Eye (tissue), 1 donor: ENCODE measurements at regions not wholly inside any gene's neighbourhood (a gene's known extent, or its start where the extent isn't known, plus 50 kb on each side); places are given as distances from the start of the nearest gene placed in this dataset.
"Not testable (repeated sequence)": the region's sequence is repeated elsewhere in the genome, so short reads cannot be mapped to it uniquely, and the experiment has no call there.

ENCODE experiments used
- DNase-seq: peaks from one replicate; pipeline ENCODE4 v3.0.0-alpha.2; 2015

DNA sequence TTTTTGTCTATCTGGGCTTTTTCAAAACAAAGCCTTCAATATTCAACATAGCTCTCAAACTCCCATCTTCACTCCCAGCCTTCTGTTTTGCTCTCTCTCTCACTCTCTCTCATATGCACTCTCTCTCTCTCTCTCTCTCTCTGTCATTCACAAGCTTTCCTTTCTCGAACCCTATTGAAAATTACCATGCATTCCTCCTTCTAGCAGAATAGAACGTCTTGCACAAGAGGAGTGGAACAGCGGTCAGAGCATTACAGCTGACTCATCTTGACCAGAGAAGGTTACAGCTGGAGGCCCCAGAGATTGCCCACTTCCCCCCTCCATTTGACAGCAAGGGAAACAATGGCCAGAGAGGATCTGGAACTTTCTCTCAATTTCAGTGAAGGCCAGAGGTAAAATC is 51.0 kb upstream of the LIFR start:
- no peak for DNase-seq

DNA sequence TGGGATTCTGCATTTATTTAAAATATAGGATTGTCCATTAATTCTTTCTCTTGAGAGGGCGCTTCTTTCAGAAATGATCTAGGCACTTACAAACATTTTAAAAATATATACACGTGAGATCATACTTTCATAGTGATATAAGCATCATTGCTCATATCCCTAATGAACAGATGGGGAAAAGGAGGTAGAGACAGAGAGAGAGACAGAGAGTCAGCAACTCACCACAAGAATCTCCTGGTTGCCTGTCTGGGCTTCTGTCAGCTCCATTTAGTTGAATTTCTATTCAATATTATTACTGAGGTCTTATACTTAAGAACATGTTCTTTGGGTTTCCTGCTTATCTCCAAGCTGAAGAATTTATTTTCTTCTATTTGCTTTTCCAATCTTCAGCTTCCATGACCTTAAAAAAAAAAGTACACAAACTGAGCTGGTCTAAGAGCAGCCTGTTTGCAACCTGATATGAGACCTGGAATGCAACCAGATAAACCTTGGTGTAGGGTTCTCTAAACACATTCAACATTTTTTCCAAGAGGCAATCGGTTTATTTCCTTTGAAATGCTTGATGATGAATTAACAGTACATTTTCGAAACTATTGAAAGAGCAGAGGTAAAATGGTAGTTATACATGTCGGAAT is 51.6 kb upstream of the LIFR start:
- DNase-seq = no peak

DNA sequence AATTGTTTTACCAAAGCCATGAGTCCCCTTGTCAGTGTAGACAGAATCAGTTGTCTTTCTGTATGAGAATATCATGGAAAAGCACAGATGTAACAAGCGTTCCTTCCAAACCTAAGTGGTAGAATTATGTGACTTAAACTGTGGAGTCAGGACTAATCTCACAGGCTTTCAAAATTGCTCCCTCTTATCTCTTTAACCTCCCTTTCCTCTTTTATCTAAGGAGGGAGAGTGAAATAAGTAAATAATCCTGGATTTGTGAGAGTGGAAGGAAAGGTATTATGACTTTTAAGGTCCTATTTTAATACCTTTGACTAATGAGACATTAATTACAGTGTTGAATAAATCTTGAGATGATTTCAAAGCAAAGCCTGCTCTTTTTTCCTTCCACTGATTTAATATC is 52.4 kb upstream of the LIFR start:
- no peak for DNase-seq

DNA sequence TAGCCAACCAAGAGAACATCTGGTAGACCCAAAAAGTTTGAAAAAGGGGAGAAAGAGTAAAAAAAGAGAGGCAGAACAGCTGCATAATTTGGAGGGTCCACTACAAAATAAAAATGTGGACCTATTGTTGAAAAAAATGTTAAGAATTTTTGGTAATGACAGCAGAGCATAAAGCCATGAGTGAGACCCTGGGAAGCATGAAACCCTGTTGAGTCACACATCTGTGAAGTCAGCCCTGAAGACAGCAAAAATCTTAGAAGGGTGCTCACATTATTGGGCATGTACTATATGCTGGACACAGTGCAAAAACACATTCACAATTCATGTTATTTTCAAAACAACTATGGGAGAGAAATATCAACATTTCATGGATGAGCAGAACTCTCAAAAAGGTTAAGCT is 56.4 kb upstream of the LIFR start:
- DNase-seq = no peak

DNA sequence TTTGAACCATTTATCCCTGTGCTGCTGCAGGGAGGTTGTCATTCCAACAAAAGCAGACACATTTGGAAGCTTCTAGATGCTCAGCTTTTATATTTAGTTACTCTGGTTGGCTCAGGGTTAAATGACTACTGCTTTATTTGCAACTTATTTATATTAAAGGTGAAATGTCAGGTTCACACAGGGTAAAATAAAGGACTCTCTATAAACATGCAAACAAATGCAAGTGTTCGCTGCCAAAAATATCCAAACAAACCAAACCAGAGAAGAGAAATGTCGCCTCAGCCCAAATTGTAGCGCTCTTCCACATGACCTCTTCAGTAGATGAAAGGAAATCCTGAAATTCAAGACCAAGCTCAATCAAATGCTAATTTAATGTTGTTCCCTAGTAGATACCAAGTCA is 57.0 kb upstream of the LIFR start:
- no peak for DNase-seq

DNA sequence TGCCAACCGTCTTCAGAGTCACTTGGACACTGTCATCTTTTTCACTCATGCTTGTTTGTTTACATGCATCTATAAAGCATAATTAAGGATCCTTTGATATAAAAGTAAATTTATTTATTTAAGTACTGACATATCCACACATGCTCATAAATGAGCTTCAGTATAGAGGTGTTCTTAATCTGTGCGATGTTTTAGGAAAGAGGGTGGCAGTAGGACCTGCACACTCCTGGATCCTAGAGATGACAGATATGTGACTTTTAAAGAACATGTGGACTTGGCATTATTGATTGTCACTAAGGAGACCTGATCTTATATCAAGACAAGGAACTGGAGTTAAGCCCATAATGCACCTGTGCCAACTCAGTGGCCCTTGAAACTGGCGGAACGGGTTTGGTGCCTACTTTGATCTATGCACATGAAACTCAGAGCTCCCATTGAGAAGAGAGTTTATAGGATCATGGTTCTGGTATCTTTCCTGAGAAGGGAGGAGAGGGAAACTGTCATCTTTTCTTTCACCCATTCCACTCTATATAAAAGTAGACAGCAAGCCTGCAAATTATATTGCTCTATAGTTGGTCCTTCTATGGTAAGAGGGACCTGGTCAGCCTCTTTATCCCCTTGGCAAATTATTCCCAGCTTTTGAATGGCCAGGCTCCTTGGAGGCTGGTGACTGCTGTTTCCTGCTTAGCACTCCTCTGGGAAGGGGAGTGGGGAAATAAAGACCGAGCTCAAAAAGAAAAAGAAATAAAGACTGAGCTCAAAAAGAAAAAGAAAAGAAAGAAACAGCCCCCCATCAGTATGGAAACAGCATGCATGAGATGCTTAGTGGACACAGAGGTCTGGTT is 57.8 kb upstream of the LIFR start:
- no peak for DNase-seq

DNA sequence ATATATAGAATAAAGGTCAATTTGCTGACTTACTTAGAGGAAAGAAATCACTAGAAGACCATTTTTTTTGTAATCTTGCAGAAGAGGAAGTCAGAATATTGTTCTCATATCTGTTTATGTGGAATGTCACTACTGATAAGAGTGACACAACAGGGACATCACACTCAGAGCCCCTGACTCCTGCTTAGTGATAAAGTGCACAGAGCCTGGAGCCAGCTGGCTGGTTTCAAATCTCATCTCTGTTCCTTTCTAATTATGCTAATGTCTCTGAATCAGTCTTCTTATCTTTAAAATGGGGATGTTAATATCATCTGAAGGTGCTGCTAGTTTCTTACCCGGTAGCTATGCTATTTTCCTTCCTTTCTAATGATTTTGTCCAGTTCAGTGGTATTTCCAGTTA is 58.6 kb upstream of the LIFR start:
- no peak for DNase-seq

DNA sequence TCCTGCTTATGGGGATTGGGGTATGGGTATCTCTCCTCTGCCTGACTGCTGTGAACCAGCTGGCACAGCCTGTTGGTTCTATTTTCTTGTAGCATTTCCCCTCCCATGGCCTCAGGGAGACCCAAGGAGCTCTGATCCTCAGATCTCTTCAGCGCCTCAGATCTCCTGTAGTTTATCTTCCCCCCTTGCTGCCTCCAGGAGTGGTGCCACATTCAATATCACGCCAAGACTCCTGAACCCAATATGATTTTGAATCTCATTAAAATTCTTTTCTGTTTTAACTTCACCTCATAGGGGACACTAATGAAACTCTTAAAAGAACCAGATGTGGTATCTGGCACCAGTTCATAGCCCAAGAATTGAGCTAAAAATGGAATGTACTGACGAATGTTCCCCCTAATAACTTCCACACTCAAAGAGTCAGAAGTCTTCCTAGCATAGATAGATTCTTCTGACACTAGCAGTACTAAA is 59.6 kb upstream of the LIFR start:
- peak; percentile 71 for DNase-seq

DNA sequence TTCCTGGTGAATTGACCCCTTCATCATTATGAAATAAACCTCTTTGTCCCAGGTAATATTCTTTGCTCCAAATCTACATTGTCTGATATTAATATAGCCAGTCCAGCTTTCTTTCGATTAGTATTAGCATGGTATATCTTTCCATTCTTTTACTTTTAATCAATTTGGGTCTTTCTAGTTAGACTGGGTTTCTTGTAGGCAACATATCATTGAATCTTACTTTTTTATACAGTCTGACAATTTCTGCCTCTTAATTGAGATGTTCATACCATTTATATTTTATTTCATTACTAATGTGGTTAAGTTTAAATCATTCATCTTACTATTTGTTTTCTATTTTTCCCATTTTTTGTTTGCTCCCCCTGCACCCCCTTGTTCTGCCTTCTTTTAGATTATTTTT is 61.7 kb upstream of the LIFR start:
- no peak for DNase-seq

DNA sequence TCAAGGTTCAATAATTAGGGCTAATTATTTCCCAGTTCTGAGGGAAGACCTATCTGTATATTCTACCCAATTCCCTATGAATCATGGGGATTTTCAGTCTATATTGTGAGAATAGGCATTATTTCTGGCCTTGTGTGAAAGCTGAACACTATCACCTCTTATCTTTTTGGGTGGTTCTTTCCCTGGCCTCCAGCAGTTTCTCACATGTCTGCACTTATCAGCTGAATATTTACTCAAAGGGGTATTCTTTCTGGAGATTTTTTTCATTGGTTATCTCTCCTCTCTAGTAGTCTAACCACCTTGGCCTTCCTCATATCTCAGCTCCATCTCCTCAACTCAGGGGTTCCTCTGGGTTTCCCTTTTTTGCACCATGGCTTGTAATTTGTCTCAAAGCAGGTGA is 64.9 kb upstream of the LIFR start:
- DNase-seq = no peak

DNA sequence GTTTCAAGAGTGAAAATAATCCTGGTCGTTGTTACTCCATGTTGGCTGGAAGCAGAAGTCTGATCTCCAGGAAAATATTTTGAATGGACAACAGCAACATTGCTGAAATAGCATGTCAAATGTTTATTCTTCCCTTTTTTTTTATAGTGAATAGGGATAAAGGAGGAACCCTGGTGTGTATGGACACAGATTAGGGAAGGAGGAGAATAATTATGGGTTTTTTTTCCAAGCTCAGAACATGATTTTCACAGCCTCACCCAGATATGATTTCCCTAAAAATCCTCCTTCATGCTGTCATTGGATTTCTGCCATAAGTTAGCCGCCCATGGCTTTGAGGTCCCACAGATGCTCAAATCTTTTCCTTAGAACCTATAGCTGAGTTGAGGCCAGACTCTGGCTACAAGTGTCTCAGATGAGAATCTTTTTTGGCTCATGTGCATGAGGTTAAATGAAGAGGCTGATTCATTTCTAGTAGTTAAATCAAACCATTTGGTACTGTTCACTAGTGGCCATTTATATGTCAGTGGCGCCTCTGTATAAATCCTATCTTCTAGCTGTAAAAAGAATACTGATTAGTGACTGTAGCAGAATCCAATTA is 65.5 kb upstream of the LIFR start:
- DNase-seq = peak; percentile 28

DNA sequence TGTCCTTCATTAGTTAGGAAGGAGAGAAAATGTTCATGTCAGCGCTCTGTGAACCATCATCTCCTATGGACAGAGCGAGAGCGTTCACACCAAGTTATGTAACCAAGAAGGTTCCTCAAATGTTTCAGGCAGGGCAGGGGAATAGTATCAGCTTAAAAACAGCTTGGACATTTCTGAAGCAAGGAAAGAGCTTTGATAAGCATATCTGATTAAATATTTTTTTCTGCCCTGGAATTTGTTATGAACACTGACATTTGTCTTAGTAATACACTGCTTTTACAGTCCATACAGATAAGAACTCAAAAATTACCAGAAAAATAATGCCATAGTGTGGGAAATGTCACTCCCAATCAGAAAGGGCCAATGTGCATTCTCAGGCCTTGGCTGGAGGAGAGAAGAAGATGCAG is 66.3 kb upstream of the LIFR start:
- no peak for DNase-seq

DNA sequence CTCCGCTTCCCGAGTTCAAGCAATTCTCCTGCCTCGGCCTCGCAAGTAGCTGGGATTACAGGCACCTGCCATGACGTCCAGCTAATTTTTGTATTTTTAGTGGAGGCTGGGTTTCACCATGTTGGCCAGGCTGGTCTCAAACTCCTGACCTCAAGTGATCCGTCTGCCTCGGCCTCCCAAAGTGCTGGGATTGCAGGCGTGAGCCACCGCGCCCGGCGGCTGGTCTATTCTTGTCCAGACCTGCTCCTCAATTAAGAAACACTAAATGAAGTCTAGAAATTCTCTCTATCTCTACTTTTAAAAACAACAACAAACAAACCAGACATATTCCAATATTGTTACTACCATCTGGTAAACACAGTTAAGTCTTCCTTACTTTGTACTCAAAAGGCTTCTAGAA is 68.1 kb upstream of the LIFR start:
- not testable (repeated sequence) for DNase-seq

DNA sequence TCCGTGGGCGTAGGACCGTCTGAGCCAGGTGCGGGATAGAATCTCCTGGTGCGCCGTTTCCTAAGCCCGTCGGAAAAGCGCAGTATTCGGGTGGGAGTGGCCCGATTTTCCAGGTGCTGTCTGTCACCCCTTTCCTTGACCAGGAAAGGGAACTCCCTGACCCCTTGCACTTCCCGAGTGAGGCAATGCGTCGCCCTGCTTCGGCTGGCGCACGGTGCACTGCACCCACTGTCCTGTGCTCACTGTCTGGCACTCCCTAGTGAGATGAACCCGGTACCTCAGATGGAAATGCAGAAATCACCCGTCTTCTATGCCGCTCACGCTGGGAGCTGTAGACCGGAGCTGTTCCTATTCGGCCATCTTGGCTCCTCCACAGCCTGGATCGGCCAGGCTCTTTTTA is 74.9 kb upstream of the LIFR start:
- DNase-seq = not testable (repeated sequence)

DNA sequence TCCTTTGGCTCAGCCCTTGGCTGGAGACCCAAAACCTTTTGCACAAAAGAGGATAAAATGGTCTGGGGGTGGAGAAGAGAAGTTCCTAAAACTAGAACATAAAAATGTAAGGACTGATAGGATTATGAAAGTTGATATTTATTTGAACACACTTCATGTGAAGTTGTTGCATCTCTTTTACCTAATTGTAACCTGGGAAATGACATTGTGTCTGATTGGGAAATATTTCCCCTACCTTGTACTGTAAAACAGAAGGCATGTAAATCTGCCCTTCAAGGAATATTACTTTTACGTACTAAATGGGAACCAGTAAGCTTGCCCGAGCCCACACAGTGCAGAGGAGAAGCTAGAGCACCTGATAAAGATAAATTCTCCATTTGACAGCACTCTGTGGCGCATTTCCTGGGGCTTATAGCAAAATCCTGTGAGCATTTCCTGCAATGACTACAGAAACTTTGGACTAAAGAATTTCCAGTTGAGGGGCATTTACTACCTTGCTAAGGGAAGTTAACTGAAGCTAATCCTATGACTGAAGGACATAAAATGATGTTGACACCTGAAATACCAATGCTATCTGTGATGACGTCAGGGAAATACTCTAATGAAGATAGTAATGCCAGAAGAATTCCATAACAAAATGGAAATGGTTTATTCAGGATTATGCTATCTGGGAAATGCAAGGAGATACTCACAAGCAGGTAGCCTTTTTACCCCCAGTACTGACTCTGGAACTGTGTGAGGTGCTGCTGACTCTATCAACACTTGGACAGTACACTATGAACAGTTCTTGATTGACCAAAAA is 78.3 kb upstream of the LIFR start:
- DNase-seq = no peak

DNA sequence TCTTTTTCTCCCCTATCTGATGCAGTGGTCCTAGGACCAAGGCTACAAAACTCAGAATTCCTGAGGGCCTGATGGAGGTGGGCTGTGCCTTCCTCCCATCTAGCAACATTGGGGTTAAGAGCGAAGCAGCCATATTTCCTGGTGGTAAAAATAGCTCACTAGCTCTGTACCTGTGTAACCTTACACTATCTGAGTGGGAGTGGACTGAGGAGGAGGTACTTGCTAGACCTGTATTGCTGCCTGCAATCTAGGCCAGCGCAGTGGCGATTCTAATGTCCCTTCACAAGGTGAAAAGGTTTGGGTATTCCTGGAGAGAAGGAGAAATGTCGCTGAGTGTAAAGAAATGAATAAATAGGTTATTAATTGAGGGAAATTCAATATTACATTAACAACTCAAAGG is 80.2 kb upstream of the LIFR start:
- no peak for DNase-seq

DNA sequence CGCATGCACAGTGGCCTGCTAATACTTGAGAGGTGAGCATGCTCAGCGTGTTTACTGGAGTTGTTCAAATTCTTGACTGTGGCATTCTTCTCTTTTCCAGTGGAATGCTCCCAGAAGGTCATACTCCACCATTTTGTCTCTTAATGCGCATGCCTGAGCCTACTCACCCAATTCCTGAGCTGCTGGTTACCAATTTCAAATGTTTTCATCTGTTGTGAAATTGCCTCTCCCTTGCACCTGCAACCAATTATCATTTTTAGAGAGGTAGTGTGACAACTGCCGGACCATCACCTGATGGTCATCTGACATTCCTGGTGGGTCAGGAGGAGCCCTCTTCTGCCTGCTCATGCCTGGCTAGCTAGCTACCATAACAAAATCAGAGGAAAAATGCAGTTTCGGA is 82.2 kb upstream of the LIFR start:
- no peak for DNase-seq

DNA sequence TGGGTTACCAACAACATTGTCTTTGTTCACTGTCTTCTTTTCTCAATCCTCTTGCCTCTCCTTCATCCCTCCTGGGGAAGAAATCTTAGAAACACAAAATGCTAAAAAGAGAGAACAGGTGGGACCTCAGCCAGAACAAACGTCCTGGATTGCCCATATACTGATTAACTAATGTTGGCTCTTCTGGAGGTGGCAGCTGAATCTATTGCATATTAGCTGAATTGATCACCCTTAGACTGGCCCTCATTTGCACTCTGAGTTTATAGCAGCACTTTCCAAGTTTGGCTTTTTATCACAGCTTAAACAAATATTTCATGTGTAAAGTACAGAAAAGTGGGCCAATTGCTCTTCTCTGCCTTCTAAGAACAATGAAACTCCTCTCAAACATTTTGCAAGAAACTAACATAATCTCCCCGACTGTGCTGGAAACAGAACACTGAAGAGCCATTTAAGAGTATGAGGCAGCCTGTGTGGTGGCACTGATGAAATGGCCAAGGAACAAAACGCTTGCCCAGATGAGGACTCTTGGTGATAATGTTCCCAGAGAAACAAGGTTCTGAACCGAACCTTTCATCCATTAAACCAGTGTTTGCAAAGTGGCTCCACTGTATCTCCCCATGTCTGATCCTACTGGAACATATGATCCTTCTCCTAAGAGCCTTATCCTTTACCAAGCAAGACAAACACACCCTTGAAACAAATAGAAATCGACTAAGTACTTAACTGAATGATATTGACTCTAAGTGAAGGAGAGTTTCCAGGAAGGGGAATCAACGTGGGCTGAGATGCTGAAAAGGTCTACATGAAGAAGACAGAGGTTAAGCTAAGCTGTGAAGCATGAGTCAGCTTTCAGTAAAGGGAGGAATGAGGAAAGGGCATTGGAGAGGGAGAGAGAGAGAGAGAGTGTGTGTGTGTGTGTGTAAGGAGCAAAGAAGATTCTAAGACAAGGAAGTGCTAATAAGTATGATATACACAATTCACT is 83.2 kb upstream of the LIFR start:
- no peak for DNase-seq

DNA sequence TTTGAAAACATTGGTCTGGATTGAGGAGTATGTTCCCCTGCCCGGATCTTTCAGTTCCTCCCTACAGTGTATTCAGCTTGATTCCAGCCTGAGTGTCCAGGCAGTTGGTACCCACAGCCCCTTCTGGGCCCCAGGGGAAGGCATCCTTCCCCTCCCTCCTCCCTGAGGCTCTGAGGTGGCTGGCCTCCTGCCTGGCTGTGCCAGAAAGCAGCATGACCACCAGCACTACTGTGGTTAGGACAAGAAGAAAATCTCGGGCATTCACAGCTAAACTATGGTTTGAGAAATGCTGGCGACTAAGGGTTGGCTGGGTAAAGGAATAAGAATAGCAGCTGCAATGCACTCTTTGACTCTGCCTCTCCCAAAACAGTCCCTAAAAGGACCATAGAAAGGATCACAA is 84.6 kb upstream of the LIFR start:
- no peak for DNase-seq

DNA sequence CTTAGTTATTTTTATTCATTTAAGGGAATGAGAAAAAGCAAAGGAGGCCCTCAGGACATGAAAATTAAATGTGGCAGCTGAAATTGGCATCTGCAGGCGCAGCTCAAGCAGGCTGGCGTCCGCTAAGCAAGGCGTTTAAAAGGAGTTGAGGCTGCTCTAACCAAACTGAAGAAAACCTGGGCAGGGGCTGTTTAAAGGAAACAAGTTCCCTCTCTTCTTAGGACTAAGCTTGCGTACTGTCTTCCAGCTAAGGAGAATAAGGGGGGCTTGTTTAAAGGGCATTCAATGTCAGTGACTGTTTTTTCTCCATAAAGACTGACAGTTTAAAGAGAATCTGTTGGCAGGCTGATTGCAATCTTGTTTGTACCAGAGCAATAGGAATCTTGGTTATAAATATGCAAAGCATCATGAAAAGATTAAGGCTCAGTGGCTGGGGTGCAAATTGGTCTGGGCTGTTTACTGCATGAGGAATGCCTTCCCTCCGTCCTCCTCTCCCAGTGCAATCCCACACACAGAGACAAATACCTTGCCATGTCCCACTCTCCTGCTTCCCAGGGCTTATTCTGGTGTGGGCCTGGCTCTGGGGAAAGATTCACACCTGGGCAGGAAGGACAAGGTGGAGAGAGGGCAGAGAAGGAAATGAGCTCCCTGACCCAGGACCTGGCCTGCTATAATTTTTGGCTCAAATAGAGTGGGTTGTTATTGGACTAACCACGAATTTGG is 85.9 kb upstream of the LIFR start:
- peak; percentile 17 for DNase-seq

DNA sequence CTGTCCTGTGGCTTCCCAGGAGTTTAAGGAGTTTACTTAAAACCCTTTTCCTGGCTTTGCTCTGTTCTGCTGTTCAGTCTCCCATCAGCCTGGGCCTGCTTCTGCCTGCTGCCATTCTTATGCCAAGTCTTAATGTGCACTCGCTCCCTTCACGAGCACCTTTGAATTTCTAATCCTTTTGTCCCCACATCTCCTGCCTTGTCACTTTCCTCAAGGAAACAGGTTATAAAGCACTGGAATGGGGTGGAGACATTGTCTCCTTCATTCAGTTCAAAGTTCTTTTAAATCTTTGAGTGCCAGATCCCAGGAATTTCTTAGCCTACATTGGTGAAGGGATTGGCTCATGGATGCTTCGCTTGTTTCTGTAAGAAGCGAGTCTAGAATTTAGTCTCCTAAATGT is 87.2 kb upstream of the LIFR start:
- DNase-seq = no peak
